HG03457 (cell line): ENCODE measurements at regions not wholly inside any gene's neighbourhood (a gene's known extent, or its start where the extent isn't known, plus 50 kb on each side); places are given as distances from the start of the nearest gene placed in this dataset.
A peak's percentile ranks its signal among the peaks of the same experiment; 100 is the strongest.
"Not testable (repeated sequence)": the region's sequence is repeated elsewhere in the genome, so short reads cannot be mapped to it uniquely, and the experiment has no call there.

Experiments
- ATAC-seq: cut with Tn5 transposase; IDR thresholded peaks from one replicate; pipeline ENCODE4 v1.9.1; 2021; ENCODE audit warnings: moderate number of reproducible peaks; ENCODE audit not compliant: unreplicated experiment

- no peak for ATAC-seq
Observed at GRCh38 chr5:124554746-124555578, 191.5 kb downstream of the ZNF608 start.

DNA sequence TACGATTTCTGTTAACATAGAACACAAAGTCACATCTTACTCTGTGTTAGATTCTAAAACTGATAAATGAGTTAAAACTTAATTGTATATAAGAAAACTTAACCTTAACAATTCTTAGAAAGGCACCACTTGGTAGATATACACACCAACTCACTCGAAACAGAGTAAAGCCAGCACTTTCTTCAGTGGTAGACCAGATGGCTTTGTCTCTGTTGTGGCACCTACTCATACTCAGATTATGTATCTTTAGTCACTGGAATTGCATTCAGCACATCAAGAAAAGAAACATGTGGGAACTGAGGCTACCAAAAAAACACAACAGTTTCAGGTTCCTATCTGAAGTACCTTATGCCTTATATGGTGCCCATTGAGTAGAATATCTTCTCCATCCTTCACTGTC is 192.5 kb downstream of the ZNF608 start:
- ATAC-seq, result no peak

DNA sequence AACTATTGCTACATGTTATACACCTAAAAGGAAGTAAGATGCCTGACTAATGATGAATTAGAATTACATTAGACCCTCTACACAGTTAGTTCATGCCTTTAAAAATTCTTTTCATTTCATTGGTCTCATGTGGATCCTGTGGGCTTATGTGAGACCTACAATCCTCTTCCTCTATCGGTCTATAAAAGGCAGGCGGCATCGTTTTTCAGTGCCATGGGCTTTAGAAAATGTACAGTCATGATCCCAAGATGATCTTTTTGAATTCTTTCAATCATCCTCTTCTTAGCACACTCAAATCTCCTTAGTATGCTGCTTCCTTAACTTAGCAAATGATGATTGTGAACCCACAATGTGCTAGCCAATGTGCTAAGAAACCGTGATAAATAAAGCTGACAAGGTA is 193.9 kb downstream of the ZNF608 start:
- ATAC-seq, result no peak

DNA sequence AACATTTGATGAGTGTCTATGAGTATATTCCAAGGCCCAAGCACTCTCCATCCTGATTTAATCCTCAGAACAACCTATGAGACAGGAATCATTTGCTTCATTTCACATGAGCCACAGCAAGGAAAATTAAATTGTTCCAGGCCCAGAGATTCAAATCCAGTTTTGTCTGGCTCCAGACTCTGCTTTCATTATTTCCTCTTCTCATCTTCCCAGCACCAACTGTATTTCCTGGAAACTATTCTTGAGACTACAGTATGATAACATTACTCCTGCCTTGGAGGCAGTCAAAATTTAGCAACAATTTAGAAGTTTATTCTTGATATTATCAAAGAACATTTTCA is 194.5 kb downstream of the ZNF608 start:
- ATAC-seq, result no peak

DNA sequence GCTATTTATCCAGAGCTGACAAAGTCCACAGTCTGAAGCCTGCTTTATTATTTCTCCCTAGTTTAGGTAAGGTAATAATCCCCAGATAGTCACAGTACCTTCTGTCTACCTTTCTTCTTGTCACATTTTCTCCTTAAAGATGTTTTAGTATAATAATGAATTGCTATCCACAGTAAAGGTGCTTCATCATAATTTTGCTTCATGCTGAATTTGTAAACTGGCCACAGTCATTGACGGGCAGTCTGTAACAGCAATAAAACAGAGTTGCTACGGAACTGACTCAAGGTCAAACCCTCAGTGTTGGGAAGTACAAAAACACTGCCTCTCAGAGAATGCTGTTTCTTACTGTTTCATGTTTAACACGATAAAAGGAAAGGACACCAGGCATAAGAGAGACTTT is 195.7 kb downstream of the ZNF608 start:
- ATAC-seq, result no peak

GRCh38 chr5:124549891-124550436 is 196.5 kb downstream of the ZNF608 start:
- no peak for ATAC-seq

DNA sequence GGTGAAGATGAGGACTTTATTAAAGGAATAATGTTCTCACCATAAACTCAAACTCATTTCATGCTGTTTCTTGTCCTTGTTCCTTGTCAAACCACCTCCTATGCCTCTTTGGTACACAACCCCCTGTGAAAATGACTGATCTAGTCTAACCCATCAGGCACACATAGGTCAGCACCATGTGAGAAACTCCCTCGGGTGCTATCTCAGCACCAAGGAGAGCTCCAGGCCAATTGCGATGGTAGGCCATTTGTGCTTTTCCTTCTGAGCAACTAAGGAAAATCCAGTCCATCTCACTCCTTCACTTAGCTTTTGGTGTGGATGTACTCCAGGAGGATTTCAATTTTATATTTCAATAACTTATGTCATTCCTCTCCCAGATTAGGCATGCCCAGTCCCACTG is 199.8 kb downstream of the ZNF608 start:
- no peak for ATAC-seq

DNA sequence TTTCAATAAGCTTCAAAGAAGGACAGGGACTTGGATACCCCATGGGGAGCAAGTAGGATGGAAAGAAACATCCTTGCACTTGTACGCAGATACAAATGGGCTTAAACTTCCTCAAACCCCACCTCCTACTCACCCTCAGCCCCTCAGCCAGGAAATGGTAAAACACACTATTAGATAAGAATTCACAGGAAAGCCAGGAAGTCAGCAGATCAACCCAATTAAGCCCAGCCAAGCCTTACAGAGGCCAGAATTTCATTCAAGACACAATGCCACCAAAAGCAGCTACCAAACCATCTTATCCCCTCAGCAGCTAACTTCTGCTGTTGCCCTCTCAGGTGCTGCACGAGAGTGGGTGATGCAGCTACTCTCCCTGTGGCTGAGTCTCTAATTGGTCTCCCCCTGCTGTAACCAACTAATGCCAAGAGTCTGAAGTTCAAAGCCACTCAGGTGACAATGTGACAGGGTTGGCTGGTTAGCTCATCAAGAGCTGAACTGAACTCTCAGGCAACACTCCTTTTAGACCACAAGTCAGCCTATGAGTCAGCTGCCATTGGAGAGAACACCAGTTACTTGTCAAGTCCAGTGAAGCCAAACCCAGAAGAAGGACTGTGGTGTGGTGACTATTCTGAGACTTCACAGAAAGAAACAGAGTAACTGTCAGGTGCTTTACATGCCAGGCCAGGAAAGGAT is 201.9 kb downstream of the ZNF608 start:
- peak; percentile 95 for ATAC-seq

DNA sequence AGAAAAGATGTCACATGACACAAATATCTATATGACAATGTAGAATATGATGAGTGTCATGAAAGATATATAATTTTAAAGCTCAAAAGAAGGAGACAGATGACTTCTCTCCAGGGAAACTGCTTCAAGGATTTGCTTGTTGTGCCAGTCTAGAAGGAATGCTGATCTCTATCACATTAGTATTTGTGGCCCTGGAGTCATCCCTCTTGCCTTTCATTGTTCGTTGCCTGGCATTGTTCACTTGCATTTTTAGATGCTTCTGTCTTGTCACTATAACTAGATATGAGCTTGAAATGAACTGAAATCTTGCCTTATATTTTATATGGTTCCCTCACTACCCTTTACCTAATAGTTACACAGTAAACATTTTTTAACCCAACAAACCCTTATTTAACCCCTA is 207.5 kb downstream of the ZNF608 start:
- ATAC-seq, result no peak

DNA sequence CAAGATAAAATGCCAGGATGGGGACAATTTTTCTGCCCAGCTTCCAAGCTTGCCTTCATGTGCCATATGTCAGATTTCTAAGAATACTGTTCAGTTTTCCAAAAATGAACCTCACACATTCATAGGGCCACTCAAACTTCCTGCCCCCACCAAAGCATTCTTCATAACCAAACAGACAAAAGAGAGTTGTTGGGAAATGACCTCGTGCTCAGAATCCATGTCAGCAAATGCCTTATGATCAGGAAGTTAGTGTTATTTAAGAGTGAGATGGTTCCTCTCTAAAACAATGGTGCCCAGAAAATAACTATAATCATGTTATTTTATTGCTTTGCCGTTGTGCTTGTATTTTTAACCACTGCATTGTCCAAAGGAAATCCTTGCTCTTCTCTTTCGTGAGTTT is 208.2 kb downstream of the ZNF608 start:
- ATAC-seq, result no peak

DNA sequence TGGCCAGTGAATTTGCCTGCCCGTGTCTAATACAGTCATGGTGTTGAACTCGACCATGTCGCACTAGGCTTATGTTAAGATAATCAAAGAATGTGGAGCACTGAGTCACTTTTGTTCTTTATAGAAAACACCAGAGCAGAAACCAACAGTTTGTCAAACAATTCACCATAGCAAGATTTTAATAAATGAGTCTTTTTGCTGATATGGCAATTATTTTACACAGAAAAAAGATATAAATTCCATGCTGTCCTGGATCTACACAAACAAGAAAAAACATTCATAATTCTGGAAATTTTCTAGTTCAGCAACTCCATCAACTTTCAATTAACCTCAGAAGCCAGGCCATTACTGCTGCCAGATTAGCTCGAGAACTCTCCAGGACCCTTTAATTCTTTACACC is 208.9 kb downstream of the ZNF608 start:
- ATAC-seq, result no peak

GRCh38 chr5:124537107-124537506 is 209.3 kb downstream of the ZNF608 start:
- no peak for ATAC-seq

- ATAC-seq, result no peak
Observed at GRCh38 chr5:124536333-124536732, 210.1 kb downstream of the ZNF608 start.

GRCh38 chr5:124530916-124531315 is 215.5 kb downstream of the ZNF608 start:
- no peak for ATAC-seq

GRCh38 chr5:124528838-124529237 is 217.6 kb downstream of the ZNF608 start:
- ATAC-seq, result no peak

- ATAC-seq, result no peak
Observed at GRCh38 chr5:124527220-124527991, 219.0 kb downstream of the ZNF608 start.

GRCh38 chr5:124526079-124526478 is 220.4 kb downstream of the ZNF608 start:
- ATAC-seq, result not testable (repeated sequence)

- ATAC-seq, result peak; percentile 90
Observed at GRCh38 chr5:124524552-124525232, 221.7 kb downstream of the ZNF608 start.

DNA sequence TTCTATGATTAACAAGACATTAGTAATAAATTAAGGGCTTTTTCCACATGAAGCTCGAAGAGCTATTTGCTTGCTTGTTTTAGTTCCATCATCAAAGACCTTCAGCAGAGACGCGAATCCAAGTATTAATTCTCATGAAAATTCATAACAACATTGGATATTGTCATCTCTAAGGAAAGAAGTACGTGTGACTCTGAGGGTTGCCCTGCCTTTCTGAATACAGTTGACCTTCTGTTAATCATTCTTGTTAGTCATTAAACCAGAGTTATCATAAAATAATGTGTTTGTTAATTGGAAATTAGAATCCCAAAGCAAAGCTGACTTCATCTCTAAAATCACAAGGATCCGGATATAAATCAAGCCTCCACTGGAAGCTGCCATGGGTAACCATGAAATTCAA is 222.5 kb downstream of the ZNF608 start:
- no peak for ATAC-seq

DNA sequence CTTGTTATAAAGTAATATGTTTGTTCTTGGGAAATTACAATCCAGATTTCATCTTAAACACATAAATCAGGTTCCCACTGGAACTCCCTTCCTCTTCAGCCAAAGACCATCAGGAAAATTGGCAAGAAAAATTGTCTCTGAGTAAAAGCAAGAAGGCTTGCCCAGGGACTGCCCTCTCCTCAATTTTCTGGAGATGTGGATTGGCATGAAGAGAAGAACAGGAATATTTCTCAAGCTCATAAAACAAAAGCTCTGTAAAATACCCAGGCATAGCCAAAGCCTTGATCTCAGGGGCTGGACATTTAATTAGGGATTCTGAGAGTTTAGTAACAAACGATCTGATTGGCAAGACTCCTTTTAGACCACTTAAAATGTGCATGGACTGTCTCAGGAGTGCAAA is 223.4 kb downstream of the ZNF608 start:
- ATAC-seq, result no peak
